Astrocyte of the spinal cord (primary cell): ENCODE measurements at regions not wholly inside any gene's neighbourhood (a gene's known extent, or its start where the extent isn't known, plus 50 kb on each side); places are given as distances from the start of the nearest gene placed in this dataset.

Experiments
- DNase-seq: peaks from one replicate; pipeline ENCODE4 v3.0.0; 2011; ENCODE audit warnings: low read depth, low spot score
- H3K4me3 ChIP-seq: 2 replicates; pipeline ENCODE4 v1.5.1; 2011; ENCODE audit warnings: low read depth, mild to moderate bottlenecking, low read length, moderate library complexity
- in situ Hi-C: cut with HindIII; loops from 2 replicates; pipeline ENCODE4 v1.10.0; 2017; ENCODE audit warnings: low sequenced_read_pairs
- TF ChIP-seq, protein P1 (sequence below): IDR thresholded peaks from 2 replicates; pipeline ENCODE4 v1.5.1; 2012; ENCODE audit warnings: low read depth, mild to moderate bottlenecking, low read length, inconsistent platforms

DNA sequence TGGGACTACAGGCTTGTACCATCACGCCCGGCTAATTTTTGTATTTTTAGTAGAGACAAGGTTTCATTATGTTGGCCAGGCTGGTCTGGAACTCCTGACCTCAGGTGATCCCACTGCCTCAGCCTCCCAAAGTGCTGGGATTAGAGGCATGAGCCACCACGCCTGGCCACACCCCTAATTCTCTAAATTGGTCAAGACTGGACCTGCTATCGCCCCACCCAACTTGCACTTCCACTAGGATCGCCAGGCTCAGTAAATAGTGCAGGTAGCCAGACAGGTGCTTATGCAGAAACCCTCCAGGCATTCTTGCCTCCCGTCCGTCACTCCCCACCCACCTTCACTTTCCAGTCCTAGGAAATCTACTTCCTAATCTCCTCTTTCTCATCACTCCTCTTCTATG, 481.4 kb upstream of the EEF2KMT start:
- no peak overlapping the region for H3K4me3 ChIP-seq
- in situ Hi-C loops = no loop called here
- TF ChIP-seq, protein P1, sequence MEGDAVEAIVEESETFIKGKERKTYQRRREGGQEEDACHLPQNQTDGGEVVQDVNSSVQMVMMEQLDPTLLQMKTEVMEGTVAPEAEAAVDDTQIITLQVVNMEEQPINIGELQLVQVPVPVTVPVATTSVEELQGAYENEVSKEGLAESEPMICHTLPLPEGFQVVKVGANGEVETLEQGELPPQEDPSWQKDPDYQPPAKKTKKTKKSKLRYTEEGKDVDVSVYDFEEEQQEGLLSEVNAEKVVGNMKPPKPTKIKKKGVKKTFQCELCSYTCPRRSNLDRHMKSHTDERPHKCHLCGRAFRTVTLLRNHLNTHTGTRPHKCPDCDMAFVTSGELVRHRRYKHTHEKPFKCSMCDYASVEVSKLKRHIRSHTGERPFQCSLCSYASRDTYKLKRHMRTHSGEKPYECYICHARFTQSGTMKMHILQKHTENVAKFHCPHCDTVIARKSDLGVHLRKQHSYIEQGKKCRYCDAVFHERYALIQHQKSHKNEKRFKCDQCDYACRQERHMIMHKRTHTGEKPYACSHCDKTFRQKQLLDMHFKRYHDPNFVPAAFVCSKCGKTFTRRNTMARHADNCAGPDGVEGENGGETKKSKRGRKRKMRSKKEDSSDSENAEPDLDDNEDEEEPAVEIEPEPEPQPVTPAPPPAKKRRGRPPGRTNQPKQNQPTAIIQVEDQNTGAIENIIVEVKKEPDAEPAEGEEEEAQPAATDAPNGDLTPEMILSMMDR = no peak
- DNase-seq = no peak

DNA sequence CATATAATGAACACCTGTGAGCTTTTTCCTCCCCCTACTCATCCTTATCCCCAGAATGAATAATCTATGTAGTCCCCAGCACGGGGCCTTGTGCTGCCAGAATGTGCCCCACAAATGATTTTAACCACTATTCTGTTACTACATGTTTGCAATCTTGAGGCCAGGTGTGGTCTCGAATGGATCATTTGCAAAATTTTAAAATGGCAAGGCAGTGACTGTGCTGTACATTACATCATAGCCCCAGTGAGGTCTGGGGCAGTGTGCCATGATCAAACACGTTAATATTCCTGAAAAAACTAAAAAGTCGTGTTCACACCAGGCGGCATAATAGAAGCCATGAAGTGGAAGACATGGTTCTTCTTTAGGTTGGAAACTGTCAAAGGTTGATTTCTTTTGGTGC, 479.9 kb upstream of the EEF2KMT start:
- TF ChIP-seq, protein P1 = no peak
- no peak for DNase-seq
- no peak overlapping the region for H3K4me3 ChIP-seq
- in situ Hi-C loops = no loop called here

DNA sequence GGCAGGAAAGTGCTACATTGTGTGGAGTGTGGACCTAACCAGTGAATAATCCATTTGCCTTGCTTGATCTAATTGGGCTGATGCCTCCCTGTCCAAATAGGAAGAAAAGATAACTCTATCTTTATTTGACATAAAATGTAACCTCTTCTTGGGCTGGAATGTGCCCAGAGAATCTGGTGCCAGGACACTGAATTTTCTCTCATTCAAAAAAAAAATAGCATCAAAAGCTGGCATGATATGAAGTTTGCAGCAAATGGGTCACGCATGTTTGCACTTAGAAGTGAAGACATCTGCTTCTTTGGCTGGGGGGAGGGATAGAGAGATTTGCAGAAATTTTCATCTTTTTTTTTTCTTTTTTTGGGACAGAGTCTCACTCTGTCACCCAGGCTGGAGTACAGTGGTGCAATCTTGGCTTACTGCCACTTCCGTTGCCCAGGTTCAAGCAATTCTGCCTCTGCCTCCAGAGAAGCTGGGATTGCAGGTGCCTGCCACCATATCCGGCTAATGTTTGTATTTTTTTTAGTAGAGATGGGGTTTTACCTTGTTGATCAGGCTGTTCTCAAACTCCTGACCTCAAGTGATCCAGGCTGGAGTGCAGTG, 478.2 kb upstream of the EEF2KMT start:
- in situ Hi-C loops = no loop called here
- no peak for DNase-seq
- H3K4me3 ChIP-seq = no peak overlapping the region
- TF ChIP-seq, protein P1 = no peak

DNA sequence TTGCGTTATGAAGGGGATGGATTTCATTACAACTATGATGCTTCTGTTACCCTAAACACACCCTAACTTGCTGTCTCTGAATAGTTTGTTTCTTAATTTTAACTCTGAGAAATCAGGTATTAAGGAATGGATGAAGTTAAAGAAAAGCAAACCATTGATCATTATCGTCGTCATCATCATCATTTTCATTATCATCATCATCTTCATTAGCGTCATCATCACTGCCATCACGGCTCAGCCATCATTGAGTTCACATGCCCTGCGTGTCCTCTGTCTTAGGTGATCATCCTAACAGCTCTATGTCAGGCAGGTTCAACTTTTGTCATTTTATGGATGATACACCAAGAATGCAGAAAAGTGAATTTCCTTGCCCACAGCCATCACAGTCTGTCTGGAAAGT, 477.5 kb upstream of the EEF2KMT start:
- TF ChIP-seq, protein P1 = no peak
- no peak for DNase-seq
- in situ Hi-C loops = no loop called here
- no peak overlapping the region for H3K4me3 ChIP-seq

DNA sequence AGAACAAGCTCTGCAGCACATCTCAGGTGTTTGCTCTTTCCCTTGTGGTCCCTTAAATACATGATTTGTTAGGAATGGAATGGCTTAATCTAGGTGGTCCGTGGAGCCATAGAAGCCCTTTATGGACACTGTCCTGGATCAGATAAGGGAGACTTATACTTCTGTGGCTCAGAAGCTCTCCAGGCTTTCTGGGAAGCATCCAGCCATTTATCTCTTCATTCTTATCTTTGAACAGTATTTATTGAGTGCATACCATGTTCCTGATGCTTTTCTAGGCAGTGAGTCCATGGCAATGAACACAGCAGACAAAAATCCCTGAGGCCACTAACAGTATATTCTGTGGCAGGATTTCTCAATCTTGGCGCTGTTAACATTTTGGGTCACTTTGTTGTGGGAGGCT, 474.5 kb upstream of the EEF2KMT start:
- in situ Hi-C loops = no loop called here
- TF ChIP-seq, protein P1 = no peak
- H3K4me3 ChIP-seq = no peak overlapping the region
- no peak for DNase-seq

DNA sequence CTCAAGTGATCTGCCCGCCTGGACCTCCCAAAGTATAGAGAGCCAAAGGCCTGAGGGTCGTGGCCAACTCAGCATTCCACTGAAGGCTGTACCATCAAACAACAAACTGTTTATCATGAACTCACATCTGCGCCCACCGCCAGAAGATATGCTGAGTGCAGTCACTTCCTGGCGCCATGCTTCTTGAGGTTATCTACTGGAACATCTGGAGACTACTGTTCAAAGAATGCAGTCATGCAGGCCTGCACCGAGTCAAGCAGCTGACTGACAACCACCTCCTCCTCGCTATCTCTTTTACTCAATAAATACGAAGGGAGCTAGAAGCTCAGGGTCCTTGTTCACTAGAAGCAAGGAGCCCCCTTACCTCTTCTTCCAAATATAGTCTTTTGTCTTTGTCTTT, 473.9 kb upstream of the EEF2KMT start:
- no peak overlapping the region for H3K4me3 ChIP-seq
- in situ Hi-C loops = no loop called here
- TF ChIP-seq, protein P1 = no peak
- DNase-seq = no peak

DNA sequence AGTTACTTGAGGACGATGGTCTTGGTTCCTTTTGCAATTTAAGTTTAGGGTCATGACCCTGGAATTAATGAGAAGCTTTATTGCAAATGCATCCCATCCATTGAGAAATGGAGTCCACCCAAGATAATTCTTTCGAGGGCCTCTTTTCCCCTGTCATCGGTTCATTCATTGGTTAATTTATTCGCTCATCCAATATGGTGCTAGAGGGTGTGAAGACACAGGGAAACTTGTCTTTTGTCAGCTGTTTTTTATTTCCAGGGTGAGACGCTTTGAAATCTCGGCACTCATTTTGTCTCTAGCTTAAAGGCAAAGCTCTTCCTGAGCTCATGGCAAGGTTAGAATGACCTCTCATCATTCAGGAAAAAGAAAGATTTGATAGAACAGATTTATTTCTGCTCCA, 464.2 kb upstream of the EEF2KMT start:
- in situ Hi-C loops = no loop called here
- TF ChIP-seq, protein P1 = no peak
- no peak overlapping the region for H3K4me3 ChIP-seq
- DNase-seq = no peak
